ENCODE measurements at regions not wholly inside any gene's neighbourhood (a gene's known extent, or its start where the extent isn't known, plus 50 kb on each side); places are given as distances from the start of the nearest gene placed in this dataset.

DNA sequence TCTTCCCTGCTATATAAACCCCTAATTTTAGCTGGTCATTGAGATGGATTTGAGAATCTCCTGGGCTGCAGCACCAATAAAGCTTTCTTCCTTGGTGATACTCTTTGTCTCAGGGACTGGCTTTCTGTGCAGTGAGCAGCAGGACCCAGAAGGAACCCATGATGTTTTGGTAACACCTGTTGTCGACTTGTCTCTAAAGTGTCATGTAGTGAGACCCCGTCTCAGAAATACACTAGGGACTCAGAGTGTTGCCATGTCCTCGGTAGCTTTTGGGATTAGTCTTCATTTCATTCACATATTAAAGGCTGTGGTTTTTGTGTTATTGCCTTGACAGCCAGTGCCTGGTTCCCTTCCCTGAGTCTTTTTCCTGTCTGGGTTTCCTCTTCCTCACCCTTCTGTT lies 1078.7 kb downstream of the TBC1D22A start:
- WGBS, 5 donors: 27 to 45% (median 37%) methylated on average over 3 of the region's 3 CpGs
- no peaks in the 10 kb centered on the region for H3K4me1 ChIP-seq
- no peak overlapping the region for H3K27ac ChIP-seq
- no peaks in the 10 kb centered on the region for H3K9me3 ChIP-seq
- H3K36me3 ChIP-seq: no peaks in the 10 kb centered on the region
- intact Hi-C loops (cut with DNase I; ENCODE audit: low total_unique reads): no loop called here
- peaks cover 0 to 27% (median 0%) of the 10 kb centered on the region in 7 donors for H3K27me3 ChIP-seq (replicated peaks in 1 of 7)
- H3K4me3 ChIP-seq: no peak overlapping the region
- TF ChIP-seq POLR2AphosphoS5 (IDR thresholded peaks at IDR 0.05): no peak
- no peak for TF ChIP-seq POLR2A (IDR thresholded peaks at IDR 0.05)
- TF ChIP-seq, protein P1, sequence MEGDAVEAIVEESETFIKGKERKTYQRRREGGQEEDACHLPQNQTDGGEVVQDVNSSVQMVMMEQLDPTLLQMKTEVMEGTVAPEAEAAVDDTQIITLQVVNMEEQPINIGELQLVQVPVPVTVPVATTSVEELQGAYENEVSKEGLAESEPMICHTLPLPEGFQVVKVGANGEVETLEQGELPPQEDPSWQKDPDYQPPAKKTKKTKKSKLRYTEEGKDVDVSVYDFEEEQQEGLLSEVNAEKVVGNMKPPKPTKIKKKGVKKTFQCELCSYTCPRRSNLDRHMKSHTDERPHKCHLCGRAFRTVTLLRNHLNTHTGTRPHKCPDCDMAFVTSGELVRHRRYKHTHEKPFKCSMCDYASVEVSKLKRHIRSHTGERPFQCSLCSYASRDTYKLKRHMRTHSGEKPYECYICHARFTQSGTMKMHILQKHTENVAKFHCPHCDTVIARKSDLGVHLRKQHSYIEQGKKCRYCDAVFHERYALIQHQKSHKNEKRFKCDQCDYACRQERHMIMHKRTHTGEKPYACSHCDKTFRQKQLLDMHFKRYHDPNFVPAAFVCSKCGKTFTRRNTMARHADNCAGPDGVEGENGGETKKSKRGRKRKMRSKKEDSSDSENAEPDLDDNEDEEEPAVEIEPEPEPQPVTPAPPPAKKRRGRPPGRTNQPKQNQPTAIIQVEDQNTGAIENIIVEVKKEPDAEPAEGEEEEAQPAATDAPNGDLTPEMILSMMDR (IDR thresholded peaks at IDR 0.05 in 8 of 11, conservative IDR thresholded peaks at IDR 0.05 in 3 of 11): no peak
- no peak for DNase-seq

DNA sequence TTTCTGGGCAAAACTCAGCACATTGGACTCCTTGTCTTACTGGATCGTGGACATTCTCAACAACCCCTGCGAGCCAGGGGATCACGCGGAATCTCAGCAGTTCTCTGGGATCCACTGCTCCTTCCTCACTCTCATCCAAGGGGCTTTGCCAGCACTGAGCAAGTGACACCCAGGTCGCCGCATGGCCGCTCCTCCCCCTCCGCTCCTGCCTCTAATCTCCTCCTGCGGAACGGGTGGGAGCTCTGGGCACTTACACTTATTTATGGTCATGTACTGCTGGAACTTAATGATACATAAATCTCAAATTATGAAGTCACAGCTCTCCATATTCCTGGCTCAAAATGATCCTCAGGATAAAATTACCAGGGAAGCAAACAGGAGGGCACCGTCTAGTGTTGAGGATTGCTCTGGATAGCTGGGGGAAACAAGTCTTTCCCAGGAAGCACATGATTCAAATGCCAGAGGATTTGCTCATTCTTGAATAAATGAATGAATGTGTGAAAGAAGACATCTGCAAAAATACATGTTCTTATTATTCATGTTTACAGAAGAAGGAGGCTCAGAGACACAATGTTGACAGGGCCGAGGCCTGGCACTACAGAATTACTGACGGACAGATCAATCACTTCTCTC lies 1077.3 kb downstream of the TBC1D22A start:
- Histone ChIP-seq H3K27me3 (replicated peaks in 1 of 7) (peaks cover 0 to 27% (median 0%) of the 10 kb centered on the region in 7 donors), H3K4me1 (no peaks in the 10 kb centered on the region), H3K27ac (no peak overlapping the region), H3K4me3 (no peak overlapping the region), H3K9me3 (no peaks in the 10 kb centered on the region), H3K36me3 (no peaks in the 10 kb centered on the region)
- WGBS, 5 donors: 82 to 88% (median 84%) methylated on average over 13 of the region's 13 CpGs
- intact Hi-C loops (cut with DNase I; ENCODE audit: low total_unique reads): no loop called here
- no peak for DNase-seq
- TF ChIP-seq POLR2A (IDR thresholded peaks at IDR 0.05) (no peak), POLR2AphosphoS5 (IDR thresholded peaks at IDR 0.05) (no peak)
- TF ChIP-seq, protein P1 (IDR thresholded peaks at IDR 0.05 in 8 of 11, conservative IDR thresholded peaks at IDR 0.05 in 3 of 11): no peak

DNA sequence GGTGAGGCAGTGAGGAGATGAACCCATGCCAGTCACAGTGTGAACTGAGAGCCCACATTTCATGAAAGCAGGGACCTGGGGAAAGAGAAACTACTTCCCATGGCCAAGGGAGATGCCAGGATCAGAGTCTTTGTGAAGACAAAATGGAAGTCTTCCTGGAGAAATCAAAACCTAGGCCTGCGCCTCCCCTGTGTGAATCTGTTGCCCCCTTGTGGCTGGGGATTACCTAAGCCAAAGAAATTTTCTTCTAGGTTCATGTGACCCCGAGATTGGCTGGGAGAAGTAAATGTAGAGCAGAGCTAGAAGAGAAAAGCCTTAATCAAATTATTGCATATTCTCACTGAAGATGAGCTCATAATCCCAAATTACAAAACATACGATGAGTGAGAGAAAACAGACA lies 1075.3 kb downstream of the TBC1D22A start:
- 58 to 67% (median 65%) methylated on average over 3 of the region's 3 CpGs for WGBS, 5 donors
- no peaks in the 10 kb centered on the region for H3K4me1 ChIP-seq
- H3K27ac ChIP-seq: no peak overlapping the region
- no peak for TF ChIP-seq POLR2A (IDR thresholded peaks at IDR 0.05)
- TF ChIP-seq, protein P1 (IDR thresholded peaks at IDR 0.05 in 8 of 11, conservative IDR thresholded peaks at IDR 0.05 in 3 of 11): peak in 4 of 11 experiments; percentile 13 to 30 (median 22)
- no peaks in the 10 kb centered on the region for H3K36me3 ChIP-seq
- intact Hi-C loops (cut with DNase I; ENCODE audit: low total_unique reads): no loop called here
- no peak for DNase-seq
- H3K27me3 ChIP-seq (replicated peaks in 1 of 7): peaks cover 0 to 45% (median 0%) of the 10 kb centered on the region in 7 donors
- H3K4me3 ChIP-seq: no peak overlapping the region
- H3K9me3 ChIP-seq: no peaks in the 10 kb centered on the region

DNA sequence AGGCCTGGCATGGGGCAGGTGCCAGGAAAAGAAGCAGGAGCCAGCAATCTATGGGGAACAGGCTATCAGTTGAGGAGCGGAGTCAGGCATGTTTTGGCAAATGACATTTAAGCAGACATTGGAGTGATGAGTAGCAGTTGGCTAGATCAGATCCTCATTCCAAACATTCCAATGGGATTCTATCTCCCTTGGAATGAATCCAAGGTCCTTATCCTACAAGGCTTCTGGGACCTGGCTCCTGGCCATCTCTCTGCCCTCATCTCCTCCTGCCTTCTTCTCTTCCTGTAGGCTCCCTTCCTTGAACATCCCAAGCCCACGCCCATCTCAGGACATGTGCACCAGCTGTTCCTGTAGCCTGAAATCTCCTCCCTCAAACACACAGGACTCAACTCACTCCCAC lies 1074.5 kb downstream of the TBC1D22A start:
- WGBS, 5 donors: 63 to 84% (median 73%) methylated on average over 2 of the region's 2 CpGs
- H3K4me3 ChIP-seq: no peak overlapping the region
- TF ChIP-seq, protein P1 (IDR thresholded peaks at IDR 0.05 in 8 of 11, conservative IDR thresholded peaks at IDR 0.05 in 3 of 11): no peak
- no peak for TF ChIP-seq POLR2AphosphoS5 (IDR thresholded peaks at IDR 0.05)
- TF ChIP-seq POLR2A (IDR thresholded peaks at IDR 0.05): no peak
- H3K4me1 ChIP-seq: no peaks in the 10 kb centered on the region
- DNase-seq: no peak
- H3K27me3 ChIP-seq (replicated peaks in 1 of 7): peaks cover 0 to 45% (median 0%) of the 10 kb centered on the region in 7 donors
- no peaks in the 10 kb centered on the region for H3K36me3 ChIP-seq
- H3K27ac ChIP-seq: no peak overlapping the region
- no peaks in the 10 kb centered on the region for H3K9me3 ChIP-seq
- intact Hi-C loops (cut with DNase I; ENCODE audit: low total_unique reads): no loop called here

Data from spleen (tissue), 11 donors.